Fibroblast of lung (primary cell): ENCODE measurements at regions not wholly inside any gene's neighbourhood (a gene's known extent, or its start where the extent isn't known, plus 50 kb on each side); places are given as distances from the start of the nearest gene placed in this dataset.

Source experiments
- CTCF ChIP-seq, 2 donors: IDR thresholded peaks in 1 of 2; conservative IDR thresholded peaks in 1 of 2; 1 replicate in 1 of 2; 2 replicates in 1 of 2; pipeline ENCODE4 v1.5.1; 2011 to 2012; ENCODE audit warnings: low read length in 2 of 2, control low read depth in 1 of 2, inconsistent platforms in 1 of 2, low read depth in 1 of 2, mild to moderate bottlenecking in 1 of 2
- EZH2 ChIP-seq: IDR thresholded peaks from 2 replicates; pipeline ENCODE4 v1.5.1; 2012; ENCODE audit warnings: low read length, control low read depth, mild to moderate bottlenecking; ENCODE audit errors: missing control alignments

DNA sequence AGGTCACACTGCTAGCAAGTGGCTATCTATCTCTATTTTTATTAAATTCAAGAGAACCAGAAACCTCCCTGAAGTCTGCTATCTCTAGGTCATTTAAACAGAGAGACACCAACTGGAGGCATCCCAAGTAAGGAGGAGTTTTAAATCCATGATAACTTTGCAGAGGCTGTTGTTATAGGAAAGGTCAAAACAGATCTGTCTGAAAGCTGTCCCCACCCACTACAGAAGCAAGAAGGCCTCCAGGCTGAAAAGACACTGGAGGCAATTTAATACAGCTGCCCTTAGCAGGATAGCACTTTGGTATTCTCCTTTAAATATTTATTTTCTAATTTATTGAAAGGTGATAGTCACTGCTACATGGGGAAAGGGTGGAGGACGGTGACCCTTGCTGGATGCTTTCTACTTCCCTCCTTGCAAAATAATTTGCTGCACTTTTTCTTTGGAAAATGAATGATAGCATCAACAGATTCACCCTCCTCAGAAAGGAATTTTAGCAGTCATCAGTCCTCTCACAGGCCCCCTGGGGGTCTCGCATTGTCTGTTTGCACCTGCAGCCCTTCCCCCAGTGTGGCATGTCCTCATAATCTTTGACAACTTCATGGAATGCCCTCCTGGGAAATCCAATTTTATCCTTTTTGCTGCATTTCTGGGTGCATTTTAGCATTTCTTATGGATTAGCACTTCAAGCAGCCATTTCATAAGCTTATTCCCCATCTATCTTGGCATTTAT is 429.5 kb upstream of the TNP1 start:
- TF ChIP-seq CTCF (conservative IDR thresholded peaks at IDR 0.05 in 1 of 2, IDR thresholded peaks at IDR 0.05 in 1 of 2; ENCODE audit: low read depth in 1 of 2, low read length in 2 of 2) (no peak), EZH2 (no peak)
